ENCODE measurements at regions not wholly inside any gene's neighbourhood (a gene's known extent, or its start where the extent isn't known, plus 50 kb on each side); places are given as distances from the start of the nearest gene placed in this dataset.

DNA sequence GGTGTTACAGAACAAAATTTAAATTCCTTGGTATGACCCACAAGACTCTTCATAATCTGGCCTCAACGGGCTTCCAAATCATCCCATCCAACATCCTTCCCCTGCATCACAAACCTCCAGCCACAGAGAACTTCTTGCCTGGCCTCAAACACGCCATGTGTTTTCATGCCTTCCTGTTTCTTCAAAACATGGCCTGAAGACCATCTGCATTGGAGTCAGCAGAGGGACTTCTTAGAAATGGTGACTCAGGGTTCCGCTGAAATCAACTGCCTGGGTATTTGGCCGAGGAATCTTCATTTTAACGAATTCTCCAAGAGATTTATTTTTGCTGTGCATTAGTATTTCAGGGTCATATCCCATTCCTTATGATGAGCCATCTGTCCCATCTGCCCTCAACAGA lies 138.1 kb upstream of the RAP2B start:
- Mint-ChIP-seq H3K27me3 (peaks cover 25% of the 10 kb centered on the region), H3K4me1 (peaks cover 12% of the 10 kb centered on the region), H3K27ac (no peak overlapping the region), H3K4me3 (no peak overlapping the region), H3K36me3 (no peaks in the 10 kb centered on the region), H3K9me3 (ENCODE audit: low read depth) (no peaks in the 10 kb centered on the region)
- CTCF ChIA-PET, result no interaction called here
- ATAC-seq (no peak), DNase-seq (no peak)

DNA sequence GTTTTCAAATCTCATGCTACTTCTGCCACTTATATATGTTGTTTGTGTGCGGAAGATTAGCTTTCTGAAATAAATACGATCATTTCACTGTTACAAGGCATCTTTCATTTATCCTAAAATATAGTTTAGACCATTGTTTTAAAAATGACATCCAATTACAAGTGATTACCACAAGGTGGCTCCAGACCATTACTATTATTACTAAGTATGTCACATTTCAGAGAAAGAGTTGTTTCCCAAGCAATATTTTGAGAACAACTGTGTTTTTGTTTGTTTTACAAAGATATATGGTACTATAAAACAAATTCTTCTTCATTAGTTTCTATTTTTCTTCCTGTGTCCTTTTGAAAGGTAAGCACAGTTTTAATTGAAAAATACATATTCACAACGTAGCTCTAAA lies 136.0 kb upstream of the RAP2B start:
- Mint-ChIP-seq H3K27ac (no peak overlapping the region), H3K36me3 (no peaks in the 10 kb centered on the region), H3K4me1 (peaks cover 12% of the 10 kb centered on the region), H3K9me3 (ENCODE audit: low read depth) (no peaks in the 10 kb centered on the region), H3K4me3 (no peak overlapping the region), H3K27me3 (peaks cover 13% of the 10 kb centered on the region)
- DNase-seq (no peak), ATAC-seq (no peak)
- CTCF ChIA-PET, result interaction anchor here (0.5 to 1.0 kb wide), 3 partner anchors 9 to 743 kb away, joined by 3 to 4 read pairs (median 3); no protein-coding TSS in a partner anchor

DNA sequence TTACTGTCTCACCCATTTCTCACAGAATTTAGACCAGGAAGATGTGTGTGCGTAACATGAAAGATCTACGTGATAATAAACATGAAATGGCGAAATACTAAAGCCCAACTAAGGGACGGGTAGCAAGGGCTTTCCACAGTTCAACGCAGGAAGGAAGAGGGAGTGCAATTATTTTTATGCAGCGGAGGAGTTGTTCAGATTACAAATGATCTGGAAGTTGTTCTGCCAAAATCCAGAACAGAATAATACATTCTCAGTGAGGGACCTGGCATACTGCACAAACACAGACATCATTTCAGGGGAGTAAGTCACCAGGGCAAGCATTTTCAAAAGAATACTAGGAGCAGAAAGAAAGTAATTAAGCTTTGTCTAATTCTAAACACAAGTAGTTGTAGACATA lies 133.6 kb upstream of the RAP2B start:
- ATAC-seq, result no peak
- H3K9me3 Mint-ChIP-seq (ENCODE audit: low read depth), result no peaks in the 10 kb centered on the region
- DNase-seq, result no peak
- CTCF ChIA-PET, result interaction anchor here (1.7 kb wide), 1 partner anchor 14 kb away, joined by 6 read pairs; no protein-coding TSS in a partner anchor
- H3K27me3 Mint-ChIP-seq, result peaks cover 10% of the 10 kb centered on the region
- peaks cover 11% of the 10 kb centered on the region for H3K4me1 Mint-ChIP-seq
- H3K4me3 Mint-ChIP-seq, result no peak overlapping the region
- H3K36me3 Mint-ChIP-seq, result no peaks in the 10 kb centered on the region
- no peak overlapping the region for H3K27ac Mint-ChIP-seq

DNA sequence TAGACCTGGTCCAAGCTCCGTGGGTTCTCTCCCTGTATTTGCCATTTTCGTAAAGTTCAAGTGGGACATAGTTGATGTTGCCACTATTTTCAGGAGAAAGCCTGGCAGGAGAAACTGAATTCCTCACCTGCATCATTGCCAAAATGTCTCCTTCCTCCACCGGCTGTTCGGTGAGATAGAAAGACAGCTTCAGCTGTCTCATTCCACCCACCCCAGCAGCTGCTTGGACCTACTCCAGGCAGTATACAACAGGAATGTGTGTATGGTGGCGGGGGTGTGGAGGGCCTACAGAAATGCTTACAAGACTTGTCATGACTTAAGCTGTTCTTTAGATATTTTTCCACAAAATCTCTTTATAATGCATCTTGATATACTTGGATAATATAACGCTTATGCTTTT lies 132.7 kb upstream of the RAP2B start:
- H3K9me3 Mint-ChIP-seq (ENCODE audit: low read depth), result no peaks in the 10 kb centered on the region
- CTCF ChIA-PET, result interaction anchor here (1.7 kb wide), 1 partner anchor 13 kb away, joined by 6 read pairs; no protein-coding TSS in a partner anchor
- H3K4me3 Mint-ChIP-seq, result no peak overlapping the region
- H3K36me3 Mint-ChIP-seq, result no peaks in the 10 kb centered on the region
- DNase-seq (no peak), ATAC-seq (no peak)
- peaks cover 8% of the 10 kb centered on the region for H3K27me3 Mint-ChIP-seq
- peaks cover 2% of the 10 kb centered on the region for H3K4me1 Mint-ChIP-seq
- H3K27ac Mint-ChIP-seq, result no peak overlapping the region

GRCh38 chr3:153032891-153033290 lies 129.1 kb upstream of the RAP2B start:
- DNase-seq (no peak), ATAC-seq (no peak)
- Mint-ChIP-seq H3K36me3 (no peaks in the 10 kb centered on the region), H3K9me3 (ENCODE audit: low read depth) (no peaks in the 10 kb centered on the region), H3K4me3 (no peak overlapping the region), H3K27me3 (peaks cover 5% of the 10 kb centered on the region), H3K27ac (no peak overlapping the region), H3K4me1 (no peaks in the 10 kb centered on the region)
- CTCF ChIA-PET, result interaction anchor here (1.4 kb wide), 1 partner anchor 10 kb away, joined by 6 read pairs; no protein-coding TSS in a partner anchor

- no peak overlapping the region for H3K27ac Mint-ChIP-seq
- H3K4me1 Mint-ChIP-seq, result peaks cover 6% of the 10 kb centered on the region
- no peaks in the 10 kb centered on the region for H3K9me3 Mint-ChIP-seq (ENCODE audit: low read depth)
- no peak for DNase-seq
- H3K27me3 Mint-ChIP-seq, result peaks cover 5% of the 10 kb centered on the region
- H3K4me3 Mint-ChIP-seq, result no peak overlapping the region
- CTCF ChIA-PET, result no interaction called here
- no peak for ATAC-seq
- H3K36me3 Mint-ChIP-seq, result no peaks in the 10 kb centered on the region
Measured at GRCh38 chr3:153036846-153037245, 125.2 kb upstream of the RAP2B start.

- ATAC-seq (peak; percentile 49), DNase-seq (no peak)
- Mint-ChIP-seq H3K4me1 (peaks cover 8% of the 10 kb centered on the region), H3K4me3 (no peak overlapping the region), H3K9me3 (ENCODE audit: low read depth) (no peaks in the 10 kb centered on the region), H3K36me3 (no peaks in the 10 kb centered on the region), H3K27me3 (no peaks in the 10 kb centered on the region), H3K27ac (no peak overlapping the region)
- CTCF ChIA-PET, result no interaction called here
Measured at GRCh38 chr3:153038367-153038766, 123.7 kb upstream of the RAP2B start.

- DNase-seq, result no peak
- H3K4me3 Mint-ChIP-seq, result no peak overlapping the region
- no peaks in the 10 kb centered on the region for H3K36me3 Mint-ChIP-seq
- no peak for ATAC-seq
- H3K9me3 Mint-ChIP-seq (ENCODE audit: low read depth), result no peaks in the 10 kb centered on the region
- H3K4me1 Mint-ChIP-seq, result peaks cover 10% of the 10 kb centered on the region
- H3K27me3 Mint-ChIP-seq, result no peaks in the 10 kb centered on the region
- CTCF ChIA-PET, result no interaction called here
- H3K27ac Mint-ChIP-seq, result no peak overlapping the region
Measured at GRCh38 chr3:153038779-153039178, 123.2 kb upstream of the RAP2B start.

DNA sequence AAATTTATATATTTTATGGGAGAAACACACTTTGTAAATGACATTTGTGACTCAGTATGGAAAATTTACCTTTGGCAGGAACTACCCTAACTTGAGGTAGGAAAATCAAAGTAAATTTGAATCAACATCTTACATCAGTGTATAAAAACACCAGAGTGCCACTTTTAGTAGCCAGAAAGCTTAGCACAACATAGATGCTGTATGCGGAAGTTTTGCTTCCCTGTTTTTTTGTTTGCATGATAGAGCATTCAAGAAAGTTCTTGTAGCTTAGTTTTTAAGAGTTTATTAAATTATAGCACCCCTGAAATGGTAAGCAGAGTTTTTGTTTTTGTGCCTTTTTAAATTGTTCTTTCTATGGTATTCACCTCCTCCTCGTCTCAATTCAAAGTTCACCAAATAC lies 120.8 kb upstream of the RAP2B start:
- no peak overlapping the region for H3K27ac Mint-ChIP-seq
- no peak for DNase-seq
- ATAC-seq, result no peak
- H3K4me1 Mint-ChIP-seq, result peaks cover 12% of the 10 kb centered on the region
- CTCF ChIA-PET, result interaction anchor here (0.6 to 4.9 kb wide), 6 partner anchors 10 to 727 kb away, joined by 3 to 25 read pairs (median 4); no protein-coding TSS in a partner anchor
- H3K27me3 Mint-ChIP-seq, result no peaks in the 10 kb centered on the region
- no peak overlapping the region for H3K4me3 Mint-ChIP-seq
- no peaks in the 10 kb centered on the region for H3K9me3 Mint-ChIP-seq (ENCODE audit: low read depth)
- no peaks in the 10 kb centered on the region for H3K36me3 Mint-ChIP-seq

DNA sequence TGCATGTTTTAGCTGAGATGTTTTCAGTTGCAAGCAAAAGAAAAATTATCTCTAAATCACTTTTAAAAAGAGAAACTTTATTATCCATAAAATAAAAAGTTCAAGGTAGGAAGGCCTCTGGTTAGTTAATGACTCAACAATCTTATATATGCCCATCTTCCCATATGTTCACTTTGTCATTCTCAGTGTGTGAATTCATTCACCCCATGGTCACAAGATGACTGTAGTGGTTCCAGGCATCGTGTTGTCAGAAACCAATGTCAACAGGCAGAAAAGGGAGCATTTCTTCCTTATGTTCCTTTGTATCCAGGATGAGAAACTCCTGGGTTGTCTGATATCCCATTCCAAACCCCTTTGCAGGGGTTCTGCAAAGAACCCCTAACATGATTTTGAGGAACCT lies 119.9 kb upstream of the RAP2B start:
- ATAC-seq (no peak), DNase-seq (no peak)
- CTCF ChIA-PET, result interaction anchor here (1.4 to 4.9 kb wide), 10 partner anchors 8 to 726 kb away, joined by 3 to 25 read pairs (median 5); no protein-coding TSS in a partner anchor
- no peak overlapping the region for H3K27ac Mint-ChIP-seq
- H3K4me3 Mint-ChIP-seq, result no peak overlapping the region
- peaks cover 12% of the 10 kb centered on the region for H3K4me1 Mint-ChIP-seq
- no peaks in the 10 kb centered on the region for H3K27me3 Mint-ChIP-seq
- no peaks in the 10 kb centered on the region for H3K9me3 Mint-ChIP-seq (ENCODE audit: low read depth)
- H3K36me3 Mint-ChIP-seq, result no peaks in the 10 kb centered on the region

DNA sequence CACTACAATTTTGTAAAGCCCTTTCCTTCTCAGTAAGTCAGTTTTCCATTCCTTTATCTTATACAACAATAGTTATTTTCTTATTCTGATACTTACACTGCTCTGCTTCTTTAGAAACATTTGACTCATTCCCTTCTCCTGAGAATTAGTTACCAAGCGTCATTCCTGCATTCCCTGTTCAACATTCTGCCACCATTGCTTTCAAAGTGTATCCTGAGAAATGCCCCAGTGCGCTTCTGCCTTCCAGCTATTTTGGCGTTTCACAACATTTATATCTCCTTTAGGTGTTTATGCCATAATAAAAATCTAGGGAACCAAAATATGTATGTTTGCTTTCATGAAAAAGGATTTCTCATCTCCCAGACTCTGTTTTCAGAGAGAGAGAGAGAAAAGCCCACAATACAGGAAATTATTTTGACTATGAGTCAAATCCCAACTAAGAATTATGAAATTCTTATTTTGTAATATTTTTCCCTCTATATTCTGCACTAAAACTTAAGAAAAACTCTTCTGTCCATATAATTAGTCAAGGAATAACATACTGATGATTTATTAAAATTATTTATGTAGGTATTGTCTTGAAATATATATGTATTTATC lies 118.2 kb upstream of the RAP2B start:
- peaks cover 6% of the 10 kb centered on the region for H3K4me1 Mint-ChIP-seq
- H3K36me3 Mint-ChIP-seq, result no peaks in the 10 kb centered on the region
- DNase-seq, result no peak
- H3K27ac Mint-ChIP-seq, result no peak overlapping the region
- CTCF ChIA-PET, result interaction anchor here (0.8 to 4.9 kb wide), 20 partner anchors 9 to 724 kb away, joined by 3 to 25 read pairs (median 5); no protein-coding TSS in a partner anchor
- no peaks in the 10 kb centered on the region for H3K27me3 Mint-ChIP-seq
- no peak overlapping the region for H3K4me3 Mint-ChIP-seq
- no peak for ATAC-seq
- no peaks in the 10 kb centered on the region for H3K9me3 Mint-ChIP-seq (ENCODE audit: low read depth)

DNA sequence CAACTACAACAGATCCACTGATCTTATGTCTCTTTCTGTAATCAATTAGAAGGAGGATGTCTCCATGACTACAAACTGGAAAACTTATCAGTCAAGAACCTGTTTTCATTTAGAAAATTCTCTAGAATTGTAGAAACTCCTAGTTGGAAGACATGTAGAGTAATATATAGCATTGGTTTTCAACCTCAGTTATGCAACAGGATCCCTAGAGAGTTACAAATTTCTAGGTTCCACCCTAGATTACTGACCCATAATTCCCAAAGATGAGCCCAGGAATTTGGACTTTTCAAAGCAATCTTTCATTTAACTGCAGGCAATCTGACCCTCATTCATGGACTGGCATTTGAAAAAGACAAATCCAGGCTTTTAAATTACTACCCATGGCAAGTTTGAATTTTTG lies 116.9 kb upstream of the RAP2B start:
- Mint-ChIP-seq H3K27me3 (no peaks in the 10 kb centered on the region), H3K4me1 (peaks cover 6% of the 10 kb centered on the region), H3K36me3 (no peaks in the 10 kb centered on the region), H3K9me3 (ENCODE audit: low read depth) (no peaks in the 10 kb centered on the region), H3K4me3 (no peak overlapping the region), H3K27ac (peak overlapping the region; percentile 11)
- DNase-seq (no peak), ATAC-seq (no peak)
- CTCF ChIA-PET, result no interaction called here

DNA sequence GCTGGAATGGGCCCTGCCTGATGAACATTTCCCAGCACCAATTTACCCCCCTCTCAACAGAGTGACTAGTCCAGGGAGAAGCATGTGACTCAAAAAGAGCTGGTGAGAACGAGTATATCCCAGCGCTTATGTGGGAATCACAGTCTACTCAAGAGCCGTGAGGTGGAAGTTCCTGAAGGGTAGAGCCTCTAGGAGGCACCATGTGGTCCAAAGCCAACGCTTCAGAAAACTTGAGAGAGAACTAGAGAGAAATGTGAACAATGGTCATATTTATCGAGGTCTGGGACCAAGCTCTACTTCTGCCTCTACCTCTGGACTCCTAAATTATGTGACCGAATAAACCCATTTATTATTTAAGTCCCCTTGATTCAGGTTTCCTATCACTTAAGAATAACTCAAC lies 111.0 kb upstream of the RAP2B start:
- no peak for ATAC-seq
- CTCF ChIA-PET, result interaction anchor here (1.5 to 2.6 kb wide), 2 partner anchors 8 to 10 kb away, joined by 4 to 12 read pairs; no protein-coding TSS in a partner anchor

DNA sequence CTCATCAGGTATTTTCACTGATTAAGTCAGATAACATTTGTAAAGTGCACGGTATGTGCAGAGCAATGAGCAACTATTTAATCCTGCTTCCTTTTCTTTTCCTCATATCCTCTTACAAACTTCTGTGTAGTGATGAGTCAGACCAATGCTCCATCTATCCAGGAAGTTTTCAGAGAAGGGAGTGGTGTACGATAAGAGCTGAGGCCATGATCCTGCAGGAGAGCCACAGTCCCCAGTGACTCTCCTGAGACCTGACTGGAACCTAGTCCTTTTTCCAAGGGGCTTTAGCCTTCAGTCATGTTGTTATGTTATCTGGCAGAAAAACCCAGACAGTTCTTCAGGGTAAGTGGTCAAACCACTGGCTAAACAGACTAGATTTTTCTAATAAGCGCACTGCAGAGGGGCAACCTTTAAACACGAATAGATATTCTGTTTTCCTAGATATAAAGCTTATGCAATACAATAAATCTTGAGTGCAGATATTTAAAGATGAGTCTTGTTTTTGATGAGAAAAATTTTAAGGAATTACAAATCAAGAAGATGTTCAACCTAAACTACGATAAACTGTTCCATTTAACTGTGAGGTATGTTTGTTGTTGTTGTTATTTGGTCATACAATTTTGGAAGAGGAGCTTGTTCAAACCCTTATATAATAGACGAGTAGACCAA lies 110.5 kb upstream of the RAP2B start:
- Mint-ChIP-seq H3K4me3 (no peak overlapping the region), H3K27me3 (no peaks in the 10 kb centered on the region), H3K36me3 (no peaks in the 10 kb centered on the region), H3K4me1 (no peaks in the 10 kb centered on the region), H3K9me3 (ENCODE audit: low read depth) (no peaks in the 10 kb centered on the region), H3K27ac (no peak overlapping the region)
- CTCF ChIA-PET, result interaction anchor here (1.5 to 2.6 kb wide), 2 partner anchors 8 to 10 kb away, joined by 4 to 12 read pairs; no protein-coding TSS in a partner anchor
- DNase-seq, result no peak
- no peak for ATAC-seq

More for the DNA sequence above, 111.0 kb upstream of the RAP2B start:
- Mint-ChIP-seq H3K27me3 (no peaks in the 10 kb centered on the region), H3K27ac (no peak overlapping the region), H3K9me3 (ENCODE audit: low read depth) (no peaks in the 10 kb centered on the region), H3K4me3 (no peak overlapping the region), H3K4me1 (no peaks in the 10 kb centered on the region), H3K36me3 (no peaks in the 10 kb centered on the region)
- no peak for DNase-seq
